Breast epithelium (tissue), 4 donors: ENCODE measurements at regions not wholly inside any gene's neighbourhood (a gene's known extent, or its start where the extent isn't known, plus 50 kb on each side); places are given as distances from the start of the nearest gene placed in this dataset.
A peak's percentile ranks its signal among the peaks of the same experiment; 100 is the strongest.

Source experiments
- DNase-seq, 2 donors: peaks; one replicate each; pipeline ENCODE4 v3.0.0-alpha.2; 2019; ENCODE audit warnings: low spot score in 2 of 2
- H3K27ac ChIP-seq, 2 donors: fragments of 200-600 bp; sonication (generic) in 1 of 2; one replicate each; pipeline ENCODE4 v1.5.1; 2016 to 2019; ENCODE audit warnings: mild to moderate bottlenecking in 1 of 2
- H3K27me3 ChIP-seq, 2 donors: fragments of 200-600 bp; sonication (generic) in 1 of 2; one replicate each; pipeline versions ENCODE4 v1.5.1 to v1.6.0; 2017 to 2019; ENCODE audit warnings: control low read depth in 1 of 2, mild to moderate bottlenecking in 1 of 2
- H3K36me3 ChIP-seq: fragments of 200-600 bp; one replicate; pipeline ENCODE4 v1.5.1; 2019
- H3K4me1 ChIP-seq, 2 donors: fragments of 200-600 bp; sonication (generic); one replicate each; pipeline ENCODE4 v1.5.1; 2016 to 2019; ENCODE audit warnings: control low read depth in 1 of 2
- H3K4me3 ChIP-seq, 3 donors: fragments of 200-600 bp; sonication (generic); 1 replicate in 2 of 3; 2 replicates in 1 of 3; pipeline ENCODE4 v1.5.1; 2016 to 2019; ENCODE audit warnings: mild to moderate bottlenecking in 3 of 3, moderate library complexity in 2 of 3
- H3K9me3 ChIP-seq, 2 donors: fragments of 200-600 bp; sonication (generic) in 1 of 2; one replicate each; pipeline ENCODE4 v1.5.1; 2016 to 2019; ENCODE audit warnings: control low read depth in 1 of 2
- CTCF ChIP-seq, 3 donors: fragments of 450-650 bp; IDR thresholded peaks; one replicate each; pipeline ENCODE4 v1.5.1; 2016 to 2017; ENCODE audit warnings: antibody characterized with exemption in 3 of 3, mild to moderate bottlenecking in 3 of 3, moderate library complexity in 3 of 3
- POLR2A ChIP-seq: fragments of 450-650 bp; IDR thresholded peaks from one replicate; pipeline ENCODE4 v1.6.1; 2016; ENCODE audit warnings: antibody characterized with exemption, mild to moderate bottlenecking, moderate library complexity
- POLR2AphosphoS5 ChIP-seq, 3 donors: sonication (generic); formaldehyde crosslinking; IDR thresholded peaks; one replicate each; pipeline ENCODE4 v1.6.1; 2017; ENCODE audit warnings: antibody characterized with exemption in 3 of 3
- intact Hi-C: fragments of 100-400 bp; cut with DNase I; formaldehyde crosslinking; loops from one replicate; pipeline ENCODE4 v1.15.1; 2023; ENCODE audit warnings: low total_unique reads

- intact Hi-C loops: no loop called here
- TF ChIP-seq CTCF (IDR thresholded peaks at IDR 0.05): no peak
- TF ChIP-seq POLR2A: no peak
- TF ChIP-seq POLR2AphosphoS5 (IDR thresholded peaks at IDR 0.05): no peak
- no peaks in the 10 kb centered on the region for H3K9me3 ChIP-seq
- H3K4me3 ChIP-seq: no peak overlapping the region
- no peak overlapping the region for H3K27ac ChIP-seq
- no peaks in the 10 kb centered on the region for H3K36me3 ChIP-seq
- H3K27me3 ChIP-seq: no peaks in the 10 kb centered on the region
- no peak for DNase-seq
- no peaks in the 10 kb centered on the region for H3K4me1 ChIP-seq
Measured at GRCh38 chr1:199671684-199672083, 355.8 kb upstream of the NR5A2 start.

- DNase-seq: no peak
- TF ChIP-seq POLR2A (no peak), POLR2AphosphoS5 (IDR thresholded peaks at IDR 0.05) (no peak), CTCF (IDR thresholded peaks at IDR 0.05) (no peak)
- H3K36me3 ChIP-seq: no peaks in the 10 kb centered on the region
- no peaks in the 10 kb centered on the region for H3K27me3 ChIP-seq
- H3K27ac ChIP-seq: no peak overlapping the region
- no peaks in the 10 kb centered on the region for H3K9me3 ChIP-seq
- no peak overlapping the region for H3K4me3 ChIP-seq
- intact Hi-C loops: no loop called here
- no peaks in the 10 kb centered on the region for H3K4me1 ChIP-seq
Measured at GRCh38 chr1:199675937-199676336, 351.6 kb upstream of the NR5A2 start.

DNA sequence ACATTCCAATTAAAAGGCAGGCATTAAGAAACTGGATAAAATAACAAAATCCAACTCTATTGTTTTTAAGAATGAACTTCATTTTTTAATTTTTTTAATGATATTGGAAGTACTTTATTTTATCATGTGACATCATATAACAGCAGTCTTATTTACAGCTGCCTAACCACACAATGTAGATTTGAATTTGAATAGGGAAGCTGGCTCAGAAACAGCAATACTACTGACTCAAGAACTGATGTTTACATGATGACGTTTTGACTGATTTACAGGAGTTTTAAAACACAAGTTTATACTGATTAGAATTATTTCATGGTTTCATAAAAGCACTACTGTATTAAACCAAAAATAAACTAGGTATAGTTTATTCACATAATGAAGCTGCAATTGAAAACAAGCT, 348.7 kb upstream of the NR5A2 start:
- DNase-seq: no peak
- Histone ChIP-seq H3K27ac (no peak overlapping the region), H3K27me3 (no peaks in the 10 kb centered on the region), H3K4me3 (no peak overlapping the region), H3K9me3 (no peaks in the 10 kb centered on the region), H3K4me1 (no peaks in the 10 kb centered on the region), H3K36me3 (no peaks in the 10 kb centered on the region)
- intact Hi-C loops: no loop called here
- TF ChIP-seq POLR2AphosphoS5 (IDR thresholded peaks at IDR 0.05): no peak
- TF ChIP-seq CTCF (IDR thresholded peaks at IDR 0.05): no peak
- no peak for TF ChIP-seq POLR2A

DNA sequence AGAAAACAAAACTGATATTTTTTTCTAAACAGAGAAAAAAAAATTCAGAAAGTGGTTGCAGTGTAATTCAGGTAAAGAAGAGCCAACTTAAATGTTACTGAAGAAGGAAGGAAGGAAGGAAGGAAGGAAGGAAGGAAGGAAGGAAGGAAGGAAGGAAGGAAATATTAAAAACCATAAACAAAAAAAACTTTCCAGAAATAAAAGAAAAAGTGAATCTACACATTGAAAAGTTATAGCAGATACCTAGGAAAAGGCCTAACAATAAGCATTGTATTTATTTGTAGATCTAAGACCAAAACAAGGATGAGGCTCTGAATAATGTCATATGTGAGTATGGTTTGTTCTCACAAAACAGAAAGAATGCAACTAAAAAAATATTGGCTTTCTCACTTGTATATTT, 345.4 kb upstream of the NR5A2 start:
- Histone ChIP-seq H3K4me1 (no peaks in the 10 kb centered on the region), H3K9me3 (no peaks in the 10 kb centered on the region), H3K27ac (no peak overlapping the region), H3K36me3 (no peaks in the 10 kb centered on the region), H3K27me3 (no peaks in the 10 kb centered on the region), H3K4me3 (no peak overlapping the region)
- intact Hi-C loops: no loop called here
- DNase-seq: no peak
- TF ChIP-seq POLR2AphosphoS5 (IDR thresholded peaks at IDR 0.05) (no peak), CTCF (IDR thresholded peaks at IDR 0.05) (no peak), POLR2A (no peak)

GRCh38 chr1:199684686-199685273, 342.7 kb upstream of the NR5A2 start:
- intact Hi-C loops: no loop called here
- DNase-seq: no peak

More at GRCh38 chr1:199684686-199685273, 342.7 kb upstream of the NR5A2 start:
- Histone ChIP-seq H3K27me3 (no peaks in the 10 kb centered on the region), H3K4me1 (no peaks in the 10 kb centered on the region), H3K4me3 (no peak overlapping the region), H3K27ac (no peak overlapping the region), H3K9me3 (no peaks in the 10 kb centered on the region), H3K36me3 (no peaks in the 10 kb centered on the region)
- TF ChIP-seq CTCF (IDR thresholded peaks at IDR 0.05): peak; percentile 34 to 74 (median 70)
- no peak for TF ChIP-seq POLR2A
